BE2C (cell line): ENCODE measurements at regions not wholly inside any gene's neighbourhood (a gene's known extent, or its start where the extent isn't known, plus 50 kb on each side); places are given as distances from the start of the nearest gene placed in this dataset.

Source experiments
- DNase-seq: peaks from one replicate; pipeline ENCODE4 v3.0.0-alpha.2; 2020
- H3K27me3 ChIP-seq: fragments of 250-450 bp; sonication (Bioruptor Pico); 2 replicates; pipeline ENCODE4 v1.5.1; 2020; ENCODE audit warnings: mild to moderate bottlenecking
- H3K36me3 ChIP-seq: fragments of 250-450 bp; sonication (Bioruptor Pico); 2 replicates; pipeline ENCODE4 v1.5.1; 2020; ENCODE audit warnings: mild to moderate bottlenecking
- H3K4me1 ChIP-seq: fragments of 250-450 bp; sonication (Bioruptor Pico); 2 replicates; pipeline ENCODE4 v1.5.1; 2020
- H3K4me3 ChIP-seq: 2 replicates; pipeline ENCODE4 v1.5.1; 2011; ENCODE audit warnings: low read depth, low read length
- H3K9me3 ChIP-seq: fragments of 250-450 bp; sonication (Bioruptor Pico); 2 replicates; pipeline ENCODE4 v1.5.1; 2020
- CTCF ChIP-seq: IDR thresholded peaks from 2 replicates; pipeline ENCODE4 v1.5.1; 2012; ENCODE audit warnings: mild to moderate bottlenecking, low read depth, low read length

- H3K4me3 ChIP-seq: no peak overlapping the region
- no peaks in the 10 kb centered on the region for H3K27me3 ChIP-seq
- no peaks in the 10 kb centered on the region for H3K4me1 ChIP-seq
- no peak for DNase-seq
- H3K9me3 ChIP-seq: no peaks in the 10 kb centered on the region
- no peaks in the 10 kb centered on the region for H3K36me3 ChIP-seq
- no peak for TF ChIP-seq CTCF
Measured at GRCh38 chr6:130298258-130298657, 67.6 kb upstream of the TMEM200A start.

DNA sequence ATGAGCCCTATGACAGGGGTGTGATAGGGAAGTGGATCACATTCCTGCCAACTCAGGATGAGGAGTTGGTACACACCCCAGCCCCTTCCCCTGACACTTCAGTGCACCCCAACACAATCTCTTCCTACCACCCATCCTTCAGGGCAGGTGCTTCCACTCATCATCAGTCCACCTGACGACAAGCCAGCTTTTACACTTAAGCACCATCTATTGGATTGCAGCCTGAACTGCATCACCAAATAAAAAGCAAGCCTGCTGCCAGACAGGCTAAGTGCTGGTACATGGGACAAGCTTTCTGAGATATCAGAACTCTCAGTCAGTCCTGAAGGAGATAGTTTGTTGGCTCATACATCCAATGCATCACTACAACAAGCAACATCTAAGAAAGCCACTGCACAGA is 69.0 kb upstream of the TMEM200A start:
- 0 out of 2 replicates have a peak, but pooled peaks have one; percentile 4 for TF ChIP-seq CTCF
- H3K27me3 ChIP-seq: no peaks in the 10 kb centered on the region
- no peak for DNase-seq
- H3K9me3 ChIP-seq: no peaks in the 10 kb centered on the region
- H3K4me1 ChIP-seq: no peaks in the 10 kb centered on the region
- H3K36me3 ChIP-seq: no peaks in the 10 kb centered on the region
- H3K4me3 ChIP-seq: no peak overlapping the region

DNA sequence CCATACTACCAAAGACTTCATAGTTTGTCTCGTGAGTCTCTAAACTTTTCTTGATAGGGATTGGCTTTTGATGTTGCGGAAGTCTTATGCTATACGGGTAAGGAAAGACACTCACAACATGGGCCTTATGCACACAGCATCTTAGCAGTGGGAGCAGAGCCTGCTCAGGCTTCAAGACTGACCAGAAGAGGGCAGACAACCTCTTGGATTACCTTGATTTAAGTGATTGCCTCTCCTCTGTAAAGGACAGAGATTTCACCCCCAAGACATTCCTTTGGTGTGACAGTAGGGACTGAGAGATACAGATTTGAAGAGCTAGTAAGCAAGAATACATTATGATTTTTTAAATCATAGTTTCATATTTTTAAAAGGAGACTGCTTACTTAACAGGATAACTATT is 71.0 kb upstream of the SAMD3 start:
- TF ChIP-seq CTCF: peak; percentile 19
- H3K4me3 ChIP-seq: no peak overlapping the region
- no peaks in the 10 kb centered on the region for H3K9me3 ChIP-seq
- H3K4me1 ChIP-seq: no peaks in the 10 kb centered on the region
- H3K36me3 ChIP-seq: no peaks in the 10 kb centered on the region
- no peak for DNase-seq
- H3K27me3 ChIP-seq: no peaks in the 10 kb centered on the region

- Histone ChIP-seq H3K4me3 (no peak overlapping the region), H3K9me3 (no peaks in the 10 kb centered on the region), H3K36me3 (no peaks in the 10 kb centered on the region), H3K27me3 (no peaks in the 10 kb centered on the region), H3K4me1 (no peaks in the 10 kb centered on the region)
- no peak for TF ChIP-seq CTCF
- no peak for DNase-seq
Measured at GRCh38 chr6:130288065-130288464, 65.3 kb upstream of the SAMD3 start.

DNA sequence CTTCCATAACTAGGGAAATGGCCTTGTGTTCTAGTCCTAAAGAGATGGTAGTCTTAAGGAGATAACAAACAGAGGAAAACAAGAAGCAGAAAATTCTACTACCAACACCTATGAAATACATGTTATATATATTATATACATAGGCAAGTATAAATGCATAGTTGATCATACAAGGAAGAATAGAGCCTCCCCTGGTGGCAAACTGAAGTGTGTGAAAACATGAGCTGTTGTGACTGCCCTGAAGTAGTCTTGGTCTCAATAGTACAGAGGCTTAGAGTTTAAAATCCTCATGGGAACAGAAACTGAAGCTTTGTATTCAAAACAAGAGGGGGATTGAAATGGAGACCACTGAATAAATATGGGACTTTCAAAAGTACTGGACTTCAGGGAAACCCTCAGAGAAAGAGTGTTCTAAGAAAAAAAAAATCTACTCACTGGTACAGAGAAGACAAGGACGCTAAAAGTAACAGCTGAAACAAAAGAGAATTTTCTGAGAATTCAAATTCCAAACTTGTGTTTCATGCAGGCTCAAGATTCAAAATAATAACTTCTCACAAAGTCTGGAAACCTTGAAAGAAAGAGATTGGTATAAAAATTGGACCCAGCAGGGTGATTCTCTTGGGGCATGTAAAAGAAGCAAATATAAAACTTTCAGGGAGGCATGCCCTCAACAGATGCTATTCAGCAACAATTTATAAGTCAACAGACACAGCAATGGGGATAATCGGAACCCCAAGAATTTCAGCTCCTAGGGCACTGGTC is 59.7 kb upstream of the SAMD3 start:
- peak; percentile 22; the same call in 1 of the 2 replicates for TF ChIP-seq CTCF

DNA sequence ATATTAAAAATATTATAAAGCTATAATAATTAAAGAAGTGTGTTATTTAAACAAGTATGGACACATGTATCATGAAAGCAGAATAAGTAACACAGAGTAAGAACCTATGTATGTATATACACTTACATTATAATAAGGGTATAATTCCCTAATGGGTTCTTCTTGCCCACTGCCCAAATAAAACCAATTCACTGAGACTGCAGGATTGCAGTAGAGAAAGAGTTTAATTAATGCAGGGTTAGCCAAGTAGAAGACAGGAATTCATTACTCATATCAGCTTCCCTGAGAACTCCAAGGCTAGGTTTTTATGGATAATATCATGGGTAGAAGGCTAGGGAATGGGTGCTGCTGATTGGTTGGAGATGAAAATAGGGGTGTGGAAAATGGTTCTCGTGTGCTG is 53.8 kb upstream of the SAMD3 start:
- Histone ChIP-seq H3K4me1 (no peaks in the 10 kb centered on the region), H3K27me3 (no peaks in the 10 kb centered on the region), H3K9me3 (no peaks in the 10 kb centered on the region), H3K36me3 (no peaks in the 10 kb centered on the region), H3K4me3 (no peak overlapping the region)
- no peak for TF ChIP-seq CTCF
- DNase-seq: no peak

More for the DNA sequence above, 59.7 kb upstream of the SAMD3 start:
- H3K27me3 ChIP-seq: no peaks in the 10 kb centered on the region
- DNase-seq: no peak
- H3K36me3 ChIP-seq: no peaks in the 10 kb centered on the region
- no peaks in the 10 kb centered on the region for H3K9me3 ChIP-seq
- no peaks in the 10 kb centered on the region for H3K4me1 ChIP-seq
- H3K4me3 ChIP-seq: no peak overlapping the region
